ENCODE measurements at regions not wholly inside any gene's neighbourhood (a gene's known extent, or its start where the extent isn't known, plus 50 kb on each side); places are given as distances from the start of the nearest gene placed in this dataset.

- intact Hi-C loops (cut with DNase I, micrococcal nuclease): no loop called here
- ATAC-seq (no peak), DNase-seq (no peak)
These were observed 68.7 kb upstream of the RNF7 start for GRCh38 chr3:141669434-141669833.

- intact Hi-C loops (cut with DNase I, micrococcal nuclease): no loop called here
- DNase-seq (no peak), ATAC-seq (no peak)
These were observed 60.4 kb upstream of the RNF7 start for GRCh38 chr3:141677701-141678100.

- ATAC-seq (peak; percentile 34), DNase-seq (no peak)
- intact Hi-C loops (cut with DNase I, micrococcal nuclease): no loop called here
These were observed 57.3 kb upstream of the RNF7 start for GRCh38 chr3:141680620-141681389.

GRCh38 chr3:141681390-141681780 lies 56.7 kb upstream of the RNF7 start:
- DNase-seq (no peak), ATAC-seq (no peak)
- intact Hi-C loops (cut with DNase I, micrococcal nuclease): no loop called here

- intact Hi-C loops (cut with DNase I, micrococcal nuclease): no loop called here
- ATAC-seq: no peak
- no peak for DNase-seq
These were observed 56.1 kb upstream of the RNF7 start for GRCh38 chr3:141682007-141682406.

- ATAC-seq: no peak
- intact Hi-C loops (cut with DNase I, micrococcal nuclease): no loop called here
- no peak for DNase-seq
These were observed 55.2 kb upstream of the RNF7 start for GRCh38 chr3:141682921-141683320.

- ATAC-seq (no peak), DNase-seq (no peak)
- intact Hi-C loops (cut with DNase I, micrococcal nuclease): no loop called here
These were observed 53.3 kb upstream of the RNF7 start for GRCh38 chr3:141684758-141685157.

- DNase-seq (peak; percentile 51 to 59), ATAC-seq (peak; percentile 98)
- intact Hi-C loops (cut with DNase I, micrococcal nuclease): no loop called here
These were observed 51.4 kb upstream of the RNF7 start for GRCh38 chr3:141686466-141687291.
